Stomach smooth muscle (tissue), 2 donors: ENCODE measurements at regions not wholly inside any gene's neighbourhood (a gene's known extent, or its start where the extent isn't known, plus 50 kb on each side); places are given as distances from the start of the nearest gene placed in this dataset.
"Not testable (repeated sequence)": the region's sequence is repeated elsewhere in the genome, so short reads cannot be mapped to it uniquely, and the experiment has no call there.

Source experiments
- H3K27ac ChIP-seq: one replicate; pipeline ENCODE4 v1.7.0; 2013; ENCODE audit warnings: mild to moderate bottlenecking, low read length, inconsistent platforms
- H3K27me3 ChIP-seq, 2 donors: one replicate each; pipeline ENCODE4 v1.7.0; 2013; ENCODE audit warnings: low read length in 2 of 2; ENCODE audit not compliant: insufficient read depth in 2 of 2, control insufficient read depth in 1 of 2
- H3K36me3 ChIP-seq, 2 donors: one replicate each; pipeline ENCODE4 v1.7.0; 2013; ENCODE audit warnings: low read length in 2 of 2; ENCODE audit not compliant: control insufficient read depth in 2 of 2, insufficient read depth in 2 of 2
- H3K4me1 ChIP-seq: one replicate; pipeline ENCODE4 v1.7.0; 2013; ENCODE audit warnings: low read length; ENCODE audit not compliant: control insufficient read depth, insufficient read depth
- H3K4me3 ChIP-seq, 2 donors: one replicate each; pipeline ENCODE4 v1.7.0; 2013; ENCODE audit warnings: low read length in 2 of 2
- H3K9ac ChIP-seq, 2 donors: one replicate each; pipeline ENCODE4 v1.7.0; 2013; ENCODE audit warnings: low read length in 2 of 2, mild to moderate bottlenecking in 1 of 2
- H3K9me3 ChIP-seq, 2 donors: one replicate each; pipeline ENCODE4 v1.7.0; 2013; ENCODE audit warnings: low read length in 2 of 2; ENCODE audit not compliant: control insufficient read depth in 2 of 2
- donor health status: healthy.
- donor health status: Pancreatic carcinoma.

GRCh38 chr7:3175285-3175902 is 125.7 kb upstream of the SDK1 start:
- H3K9me3 ChIP-seq, result peaks cover 0 to 4% of the 10 kb centered on the region in 2 donors
- no peak overlapping the region for H3K27ac ChIP-seq
- H3K36me3 ChIP-seq, result no peaks in the 10 kb centered on the region
- H3K4me3 ChIP-seq, result no peak overlapping the region
- no peaks in the 10 kb centered on the region for H3K4me1 ChIP-seq
- H3K9ac ChIP-seq, result no peak overlapping the region
- H3K27me3 ChIP-seq, result peaks cover 3 to 4% of the 10 kb centered on the region in 2 donors

GRCh38 chr7:3176112-3177000 is 124.7 kb upstream of the SDK1 start:
- Histone ChIP-seq H3K36me3 (no peaks in the 10 kb centered on the region), H3K4me3 (no peak overlapping the region), H3K4me1 (peaks cover 3% of the 10 kb centered on the region), H3K9me3 (peaks cover 0 to 4% of the 10 kb centered on the region in 2 donors), H3K27me3 (peaks cover 4 to 6% of the 10 kb centered on the region in 2 donors), H3K27ac (no peak overlapping the region), H3K9ac (no peak overlapping the region)

DNA sequence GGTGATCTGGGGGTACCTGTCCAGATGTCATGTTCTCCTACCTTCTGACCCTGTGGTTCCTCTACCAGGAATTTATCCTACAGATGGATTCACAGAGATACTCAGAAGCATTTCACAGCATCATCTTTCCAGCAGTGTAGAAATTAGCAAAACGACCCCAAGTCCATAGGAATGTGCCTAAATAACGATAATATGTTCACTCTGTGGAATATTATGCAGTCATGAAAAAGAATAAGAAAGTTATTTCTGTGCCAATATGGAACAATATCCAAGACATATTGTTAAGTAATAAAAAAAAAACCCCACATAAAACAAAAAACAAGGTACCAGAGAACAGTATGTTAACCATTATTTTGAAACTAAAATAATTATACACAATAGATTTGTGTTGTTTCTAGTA is 123.8 kb upstream of the SDK1 start:
- peaks cover 5 to 6% of the 10 kb centered on the region in 2 donors for H3K27me3 ChIP-seq
- H3K36me3 ChIP-seq, result no peaks in the 10 kb centered on the region
- no peak overlapping the region for H3K9ac ChIP-seq
- H3K27ac ChIP-seq, result no peak overlapping the region
- H3K4me1 ChIP-seq, result peaks cover 6% of the 10 kb centered on the region
- peaks cover 0 to under 1% of the 10 kb centered on the region in 2 donors for H3K9me3 ChIP-seq
- H3K4me3 ChIP-seq, result no peak overlapping the region

GRCh38 chr7:3179456-3179855 is 121.6 kb upstream of the SDK1 start:
- no peak overlapping the region for H3K4me3 ChIP-seq

GRCh38 chr7:3180604-3181003 is 120.4 kb upstream of the SDK1 start:
- H3K36me3 ChIP-seq, result no peaks in the 10 kb centered on the region
- H3K27me3 ChIP-seq, result peaks cover 7 to 9% of the 10 kb centered on the region in 2 donors
- no peak overlapping the region for H3K9ac ChIP-seq
- H3K27ac ChIP-seq, result no peak overlapping the region
- H3K9me3 ChIP-seq, result peaks cover 0 to 4% of the 10 kb centered on the region in 2 donors
- H3K4me1 ChIP-seq, result peaks cover 6% of the 10 kb centered on the region
- no peak overlapping the region for H3K4me3 ChIP-seq

More at GRCh38 chr7:3179456-3179855, 121.6 kb upstream of the SDK1 start:
- Histone ChIP-seq H3K4me1 (peaks cover 6% of the 10 kb centered on the region), H3K9ac (no peak overlapping the region), H3K36me3 (no peaks in the 10 kb centered on the region), H3K27ac (no peak overlapping the region), H3K27me3 (peaks cover 7 to 9% of the 10 kb centered on the region in 2 donors), H3K9me3 (peaks cover 0 to 4% of the 10 kb centered on the region in 2 donors)

DNA sequence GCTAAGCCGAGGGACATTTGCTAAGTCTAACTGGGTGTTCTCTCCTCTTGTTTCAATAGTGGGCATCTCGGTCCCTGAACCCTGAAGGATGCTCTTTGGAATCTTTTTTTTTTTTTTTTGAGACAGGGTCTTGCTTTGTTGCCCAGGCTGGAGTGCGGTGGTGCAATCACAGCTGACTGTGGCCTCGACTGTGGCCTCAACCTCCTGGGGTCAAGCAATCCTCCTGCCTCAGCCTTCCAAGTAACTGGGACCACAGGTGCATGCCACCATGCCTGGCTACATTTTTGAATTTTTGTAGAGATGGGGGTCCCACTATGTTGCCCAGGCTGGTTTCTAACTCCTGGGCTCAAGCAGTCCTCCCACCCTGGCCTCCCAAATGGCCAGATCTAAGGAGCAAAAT is 119.0 kb upstream of the SDK1 start:
- not testable (repeated sequence) for H3K36me3 ChIP-seq, H3K27me3 ChIP-seq, H3K9me3 ChIP-seq, H3K4me1 ChIP-seq, H3K4me3 ChIP-seq, H3K27ac ChIP-seq, H3K9ac ChIP-seq

DNA sequence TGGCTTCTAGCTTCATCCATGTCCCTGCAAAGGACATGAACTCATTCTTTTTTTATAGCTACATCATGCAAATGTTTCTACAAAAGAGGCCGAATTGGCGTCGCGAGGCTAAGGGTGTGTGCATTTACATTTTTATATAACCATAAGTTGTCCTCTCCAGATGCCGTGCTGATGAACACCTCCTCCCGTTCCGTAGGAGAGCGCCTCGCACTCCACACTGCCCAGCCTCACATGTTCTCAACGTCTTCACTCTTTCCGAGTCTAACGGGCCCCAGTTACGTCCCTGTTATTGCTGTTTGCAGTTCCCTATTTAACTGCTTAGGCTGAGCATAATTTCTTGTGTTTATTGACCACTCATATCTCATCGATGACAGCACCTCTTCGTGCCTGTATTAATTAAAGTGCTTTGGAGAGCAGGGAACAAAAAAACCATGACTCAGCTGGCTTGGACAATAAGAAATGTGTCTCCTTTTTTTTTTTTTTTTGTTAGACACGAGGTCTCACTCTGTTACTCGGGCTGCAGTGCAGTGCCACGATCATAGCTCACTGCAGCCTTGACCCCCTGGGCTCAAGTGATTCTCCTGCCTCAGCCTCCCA is 113.5 kb upstream of the SDK1 start:
- Histone ChIP-seq H3K9me3 (peaks cover 0 to 4% of the 10 kb centered on the region in 2 donors), H3K4me1 (no peaks in the 10 kb centered on the region), H3K4me3 (no peak overlapping the region)

DNA sequence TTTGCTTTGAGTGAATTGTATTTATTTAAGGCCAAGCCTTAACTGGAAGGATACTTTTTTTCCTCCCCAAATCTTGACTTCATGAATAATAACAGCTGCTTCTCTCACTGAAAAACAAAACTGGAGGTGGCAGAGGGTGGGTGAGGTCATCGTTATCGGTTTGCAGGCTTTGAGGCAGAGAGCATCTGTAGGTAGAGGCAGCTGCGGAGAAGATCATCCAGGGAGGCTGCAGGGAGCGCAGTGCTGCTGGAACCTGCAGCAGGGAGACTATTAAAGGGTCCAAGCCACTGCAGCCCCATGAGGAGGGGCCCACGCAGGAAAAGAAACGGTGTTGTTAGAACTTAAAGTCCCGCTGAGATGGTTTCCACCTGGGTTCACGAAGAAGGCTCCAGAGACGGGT is 112.1 kb upstream of the SDK1 start:
- Histone ChIP-seq H3K4me1 (no peaks in the 10 kb centered on the region), H3K27me3 (peaks cover 2 to 3% of the 10 kb centered on the region in 2 donors), H3K36me3 (no peaks in the 10 kb centered on the region), H3K9ac (no peak overlapping the region), H3K9me3 (peaks cover 0 to 2% of the 10 kb centered on the region in 2 donors), H3K4me3 (no peak overlapping the region), H3K27ac (no peak overlapping the region)

More for the DNA sequence above, 113.5 kb upstream of the SDK1 start:
- Histone ChIP-seq H3K36me3 (no peaks in the 10 kb centered on the region), H3K27me3 (peaks cover 3 to 5% of the 10 kb centered on the region in 2 donors), H3K27ac (no peak overlapping the region), H3K9ac (no peak overlapping the region)

- peaks cover 2 to 3% of the 10 kb centered on the region in 2 donors for H3K27me3 ChIP-seq
- H3K27ac ChIP-seq, result no peak overlapping the region
- H3K4me1 ChIP-seq, result no peaks in the 10 kb centered on the region
- H3K36me3 ChIP-seq, result no peaks in the 10 kb centered on the region
- H3K9ac ChIP-seq, result no peak overlapping the region
- peaks cover 0 to 5% of the 10 kb centered on the region in 2 donors for H3K9me3 ChIP-seq
- H3K4me3 ChIP-seq, result no peak overlapping the region
Measured at GRCh38 chr7:3191548-3191947, 109.5 kb upstream of the SDK1 start.

- Histone ChIP-seq H3K9me3 (peaks cover 0 to 5% of the 10 kb centered on the region in 2 donors), H3K27me3 (peaks cover 2 to 3% of the 10 kb centered on the region in 2 donors), H3K36me3 (no peaks in the 10 kb centered on the region), H3K9ac (no peak overlapping the region), H3K4me1 (no peaks in the 10 kb centered on the region), H3K4me3 (no peak overlapping the region), H3K27ac (no peak overlapping the region)
Measured at GRCh38 chr7:3192669-3193068, 108.4 kb upstream of the SDK1 start.
